NCI-H1930 (cell line): ENCODE measurements at regions not wholly inside any gene's neighbourhood (a gene's known extent, or its start where the extent isn't known, plus 50 kb on each side); places are given as distances from the start of the nearest gene placed in this dataset.

ENCODE experiments used
- DNase-seq, 2 experiments: peaks; one replicate each; lab custom pipeline; 2025; lab: John Stamatoyannopoulos, UW

GRCh38 chr6:51542475-51542874, 544.9 kb downstream of the PKHD1 start:
- DNase-seq, result no peak

DNA sequence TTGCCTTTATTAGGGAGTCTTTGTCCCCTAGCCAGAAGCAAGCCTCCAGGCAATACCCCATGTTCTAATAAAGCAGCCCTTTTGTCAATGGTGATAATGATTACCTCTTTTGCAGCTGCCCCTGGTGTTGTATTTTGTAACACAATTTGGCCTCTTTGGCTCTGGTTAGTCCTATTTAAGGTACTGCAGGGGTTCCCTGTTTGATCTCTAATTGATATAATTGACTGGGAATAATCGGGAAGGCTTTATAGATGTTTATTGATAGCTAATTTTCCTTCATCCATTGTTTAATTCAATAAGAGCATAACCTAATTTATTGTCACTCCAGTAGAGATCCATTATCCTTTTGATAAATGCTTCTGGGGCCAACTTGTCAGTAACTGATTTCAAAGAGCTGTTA, 537.2 kb downstream of the PKHD1 start:
- DNase-seq, result peak; percentile 43 to 74

DNA sequence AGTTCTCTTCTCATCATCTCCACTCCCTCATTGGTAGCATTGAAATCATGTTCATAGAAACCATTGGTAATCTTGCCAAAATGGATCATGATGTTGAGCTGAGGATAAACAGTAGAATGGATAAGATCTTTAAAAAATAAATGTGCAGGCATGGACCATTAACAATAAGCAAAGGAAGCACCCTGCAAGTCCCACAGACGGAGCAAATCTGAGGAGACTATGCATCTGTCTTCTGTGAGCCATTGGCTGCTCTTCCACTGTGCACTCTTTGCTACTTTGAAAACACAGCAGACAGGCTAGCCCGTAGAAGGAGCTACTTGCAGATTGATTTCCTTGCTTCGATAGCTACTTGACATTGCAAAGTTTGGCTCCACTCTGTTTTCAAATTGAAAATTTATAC, 535.0 kb downstream of the PKHD1 start:
- no peak for DNase-seq

GRCh38 chr6:51553246-51554015, 534.0 kb downstream of the PKHD1 start:
- peak in 1 of 2 experiments; percentile 3 for DNase-seq

GRCh38 chr6:51554029-51554428, 533.4 kb downstream of the PKHD1 start:
- no peak for DNase-seq

DNA sequence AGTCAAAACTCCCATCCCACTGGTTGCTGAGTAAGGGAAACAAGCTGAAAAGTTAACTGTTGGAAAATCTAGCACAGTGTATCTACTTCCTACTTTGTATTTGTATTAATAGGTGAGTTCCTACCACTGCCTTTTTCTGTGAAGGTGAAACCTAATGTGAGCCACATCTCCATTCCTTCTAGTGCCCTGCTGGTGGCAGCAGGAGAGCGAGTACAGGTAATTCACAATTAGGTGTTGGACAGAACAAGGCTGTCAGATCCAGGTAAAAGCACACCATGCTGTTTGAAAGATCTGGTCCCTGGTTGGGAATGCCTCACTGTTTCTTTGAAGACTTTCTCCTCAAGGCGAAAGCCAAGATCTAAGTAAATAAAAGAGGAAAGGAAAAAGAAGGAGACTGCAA, 528.4 kb downstream of the PKHD1 start:
- peak in 1 of 2 experiments; percentile 1 for DNase-seq

DNA sequence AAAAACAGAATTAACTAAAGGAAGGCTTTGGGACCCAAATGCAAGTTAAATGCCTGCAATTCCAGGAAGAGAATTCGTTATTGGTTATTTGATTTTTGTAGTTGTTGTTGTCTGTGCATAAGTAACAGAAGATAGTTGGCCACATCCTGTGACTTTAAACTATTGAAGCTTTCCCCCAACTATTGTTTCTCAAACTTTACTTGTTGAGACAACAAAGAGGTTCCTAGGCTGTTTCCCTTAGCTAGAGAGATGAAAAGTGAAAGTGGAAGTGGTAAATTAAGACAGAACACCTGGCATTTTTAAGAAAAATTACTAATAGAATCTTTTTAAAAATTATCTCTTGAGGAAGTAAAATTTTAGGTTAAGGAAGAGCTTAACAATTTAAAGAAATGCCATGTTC, 525.2 kb downstream of the PKHD1 start:
- no peak for DNase-seq
